ENCODE measurements at regions not wholly inside any gene's neighbourhood (a gene's known extent, or its start where the extent isn't known, plus 50 kb on each side); places are given as distances from the start of the nearest gene placed in this dataset.

GRCh38 chr6:63503199-63503598 is 69.1 kb upstream of the LOC128125822 start:
- Histone ChIP-seq H2AFZ (ENCODE audit: low read length) (no peak overlapping the region), H3K9me3 (ENCODE audit: low read depth, low read length) (no peaks in the 10 kb centered on the region), H3K36me3 (ENCODE audit: insufficient read depth, low read length) (no peaks in the 10 kb centered on the region), H3K27ac (ENCODE audit: low read depth, low read length) (no peak overlapping the region), H3K4me2 (ENCODE audit: insufficient read depth, low read length) (no peak overlapping the region), H4K20me1 (ENCODE audit: insufficient read depth, low read length) (no peaks in the 10 kb centered on the region), H3K4me1 (ENCODE audit: insufficient read depth, low read length) (no peaks in the 10 kb centered on the region), H3K27me3 (ENCODE audit: insufficient read depth, low read length) (no peaks in the 10 kb centered on the region), H3K4me3 (ENCODE audit: insufficient read depth, low read length) (no peak overlapping the region), H3K79me2 (ENCODE audit: insufficient read depth, low read length) (no peaks in the 10 kb centered on the region)
- no peak for DNase-seq (ENCODE audit: insufficient read length, low spot score, missing footprints)
- TF ChIP-seq, protein P1, sequence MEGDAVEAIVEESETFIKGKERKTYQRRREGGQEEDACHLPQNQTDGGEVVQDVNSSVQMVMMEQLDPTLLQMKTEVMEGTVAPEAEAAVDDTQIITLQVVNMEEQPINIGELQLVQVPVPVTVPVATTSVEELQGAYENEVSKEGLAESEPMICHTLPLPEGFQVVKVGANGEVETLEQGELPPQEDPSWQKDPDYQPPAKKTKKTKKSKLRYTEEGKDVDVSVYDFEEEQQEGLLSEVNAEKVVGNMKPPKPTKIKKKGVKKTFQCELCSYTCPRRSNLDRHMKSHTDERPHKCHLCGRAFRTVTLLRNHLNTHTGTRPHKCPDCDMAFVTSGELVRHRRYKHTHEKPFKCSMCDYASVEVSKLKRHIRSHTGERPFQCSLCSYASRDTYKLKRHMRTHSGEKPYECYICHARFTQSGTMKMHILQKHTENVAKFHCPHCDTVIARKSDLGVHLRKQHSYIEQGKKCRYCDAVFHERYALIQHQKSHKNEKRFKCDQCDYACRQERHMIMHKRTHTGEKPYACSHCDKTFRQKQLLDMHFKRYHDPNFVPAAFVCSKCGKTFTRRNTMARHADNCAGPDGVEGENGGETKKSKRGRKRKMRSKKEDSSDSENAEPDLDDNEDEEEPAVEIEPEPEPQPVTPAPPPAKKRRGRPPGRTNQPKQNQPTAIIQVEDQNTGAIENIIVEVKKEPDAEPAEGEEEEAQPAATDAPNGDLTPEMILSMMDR (IDR thresholded peaks at IDR 0.05; ENCODE audit: extremely low read depth, low read depth, low read length): no peak

DNA sequence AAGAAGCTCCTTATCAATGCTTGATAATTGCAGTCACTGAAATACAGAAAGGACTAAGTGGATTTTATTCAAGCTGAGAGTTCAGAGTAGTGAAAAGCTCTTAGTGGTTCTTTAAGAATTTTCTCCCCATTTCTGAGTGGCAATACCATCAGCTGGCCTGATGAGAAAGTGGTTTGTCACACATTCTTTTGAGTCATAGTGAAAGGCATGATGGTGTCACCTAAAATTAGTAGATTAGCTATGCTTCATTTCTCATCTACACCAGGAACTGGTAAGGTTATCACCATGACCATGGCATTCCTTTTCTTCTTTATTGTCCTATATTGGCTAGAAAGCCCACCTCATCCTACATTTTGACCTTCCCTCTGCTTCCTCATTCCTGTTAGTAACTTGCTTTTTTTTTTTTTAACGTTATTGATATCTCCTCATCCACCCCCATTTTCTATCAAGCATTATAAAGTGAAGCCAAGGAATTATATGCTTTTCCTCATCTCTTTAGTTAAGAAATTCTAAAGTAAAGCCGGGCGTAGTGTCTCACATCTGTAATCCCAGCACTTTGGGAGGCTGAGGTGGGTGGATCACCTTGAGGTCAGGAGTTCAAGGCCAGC is 67.4 kb upstream of the LOC128125822 start:
- no peak for DNase-seq (ENCODE audit: insufficient read length, low spot score, missing footprints)
- Histone ChIP-seq H3K27me3 (ENCODE audit: insufficient read depth, low read length) (no peaks in the 10 kb centered on the region), H2AFZ (ENCODE audit: low read length) (no peak overlapping the region), H3K4me3 (ENCODE audit: insufficient read depth, low read length) (no peak overlapping the region), H3K27ac (ENCODE audit: low read depth, low read length) (no peak overlapping the region), H3K4me1 (ENCODE audit: insufficient read depth, low read length) (no peaks in the 10 kb centered on the region), H3K36me3 (ENCODE audit: insufficient read depth, low read length) (no peaks in the 10 kb centered on the region), H3K79me2 (ENCODE audit: insufficient read depth, low read length) (no peaks in the 10 kb centered on the region), H4K20me1 (ENCODE audit: insufficient read depth, low read length) (no peaks in the 10 kb centered on the region), H3K4me2 (ENCODE audit: insufficient read depth, low read length) (no peak overlapping the region), H3K9me3 (ENCODE audit: low read depth, low read length) (no peaks in the 10 kb centered on the region)
- TF ChIP-seq, protein P1 (IDR thresholded peaks at IDR 0.05; ENCODE audit: extremely low read depth, low read depth, low read length): no peak

DNA sequence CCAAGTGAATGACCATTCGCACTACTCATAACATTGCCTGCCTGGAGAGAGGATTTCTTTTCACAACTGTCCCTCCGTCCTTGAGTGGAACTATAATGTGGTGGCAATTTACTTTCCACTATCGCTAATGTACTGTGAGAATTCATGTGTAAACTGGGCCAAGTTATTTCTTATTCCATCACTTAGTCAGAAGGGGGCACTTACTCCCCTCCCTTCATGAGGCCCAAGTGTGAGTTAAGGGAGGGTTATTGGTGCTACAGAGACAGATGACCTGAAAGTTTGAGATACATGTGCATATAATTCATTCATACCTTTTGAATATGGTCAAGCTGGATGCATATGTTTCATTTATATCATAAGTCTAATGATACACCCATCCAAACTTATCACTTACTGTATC is 65.2 kb upstream of the LOC128125822 start:
- Histone ChIP-seq H3K4me2 (ENCODE audit: insufficient read depth, low read length) (no peak overlapping the region), H2AFZ (ENCODE audit: low read length) (no peak overlapping the region), H3K4me1 (ENCODE audit: insufficient read depth, low read length) (no peaks in the 10 kb centered on the region), H3K9me3 (ENCODE audit: low read depth, low read length) (no peaks in the 10 kb centered on the region), H3K27ac (ENCODE audit: low read depth, low read length) (no peak overlapping the region), H3K79me2 (ENCODE audit: insufficient read depth, low read length) (no peaks in the 10 kb centered on the region), H3K27me3 (ENCODE audit: insufficient read depth, low read length) (no peaks in the 10 kb centered on the region), H3K4me3 (ENCODE audit: insufficient read depth, low read length) (no peak overlapping the region), H4K20me1 (ENCODE audit: insufficient read depth, low read length) (no peaks in the 10 kb centered on the region), H3K36me3 (ENCODE audit: insufficient read depth, low read length) (no peaks in the 10 kb centered on the region)
- no peak for DNase-seq (ENCODE audit: insufficient read length, low spot score, missing footprints)
- TF ChIP-seq, protein P1 (IDR thresholded peaks at IDR 0.05; ENCODE audit: extremely low read depth, low read depth, low read length): no peak

DNA sequence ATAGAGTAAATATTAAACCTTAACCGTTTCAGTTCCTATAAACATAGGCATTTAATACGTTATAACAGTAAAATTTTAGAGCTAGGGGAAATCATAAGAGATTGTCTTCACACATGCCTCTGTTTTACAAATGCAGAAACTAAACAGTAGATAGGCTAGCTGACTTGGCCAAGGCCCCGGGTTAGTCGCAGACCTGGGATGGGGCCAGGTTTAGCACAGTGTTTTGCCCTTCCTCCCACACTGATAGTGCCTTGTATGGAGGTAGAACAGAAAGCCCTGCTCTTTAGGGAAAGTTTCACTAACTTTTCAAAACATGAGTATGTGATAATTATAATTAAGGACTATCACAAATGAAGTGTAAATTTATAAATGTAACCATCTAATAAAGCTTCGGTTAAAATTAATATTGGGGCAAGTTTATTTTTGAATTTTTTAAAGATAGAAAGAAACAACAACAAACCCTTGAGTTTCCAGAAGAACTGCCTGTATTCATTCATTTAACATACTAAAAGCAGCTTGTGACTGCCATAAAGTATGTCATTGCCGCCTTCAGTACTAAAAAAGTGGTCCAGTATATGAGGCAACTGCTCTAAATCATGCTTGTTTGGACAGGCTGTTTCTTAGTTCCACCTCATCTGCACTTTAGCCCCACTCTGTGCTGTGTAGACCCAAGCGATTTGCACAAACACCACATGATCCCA is 62.5 kb upstream of the LOC128125822 start:
- TF ChIP-seq, protein P1 (IDR thresholded peaks at IDR 0.05; ENCODE audit: extremely low read depth, low read depth, low read length): no peak
- H4K20me1 ChIP-seq (ENCODE audit: insufficient read depth, low read length): no peaks in the 10 kb centered on the region
- H3K9me3 ChIP-seq (ENCODE audit: low read depth, low read length): no peaks in the 10 kb centered on the region
- no peaks in the 10 kb centered on the region for H3K4me1 ChIP-seq (ENCODE audit: insufficient read depth, low read length)
- no peak overlapping the region for H3K4me3 ChIP-seq (ENCODE audit: insufficient read depth, low read length)
- H3K36me3 ChIP-seq (ENCODE audit: insufficient read depth, low read length): no peaks in the 10 kb centered on the region
- H3K79me2 ChIP-seq (ENCODE audit: insufficient read depth, low read length): no peaks in the 10 kb centered on the region
- H3K27ac ChIP-seq (ENCODE audit: low read depth, low read length): no peak overlapping the region
- no peak overlapping the region for H3K4me2 ChIP-seq (ENCODE audit: insufficient read depth, low read length)
- no peak overlapping the region for H2AFZ ChIP-seq (ENCODE audit: low read length)
- DNase-seq (ENCODE audit: insufficient read length, low spot score, missing footprints): no peak
- H3K27me3 ChIP-seq (ENCODE audit: insufficient read depth, low read length): no peaks in the 10 kb centered on the region
